H4 (cell line): ENCODE measurements at regions not wholly inside any gene's neighbourhood (a gene's known extent, or its start where the extent isn't known, plus 50 kb on each side); places are given as distances from the start of the nearest gene placed in this dataset.
"Not testable (repeated sequence)": the region's sequence is repeated elsewhere in the genome, so short reads cannot be mapped to it uniquely, and the experiment has no call there.

Experiments used
- DNase-seq: peaks from one replicate; pipeline ENCODE4 v3.0.0-alpha.2; 2015; ENCODE audit warnings: low spot score

- DNase-seq, result no peak
These were observed 63.8 kb upstream of the WNT7B start for GRCh38 chr22:46040471-46041465.

DNA sequence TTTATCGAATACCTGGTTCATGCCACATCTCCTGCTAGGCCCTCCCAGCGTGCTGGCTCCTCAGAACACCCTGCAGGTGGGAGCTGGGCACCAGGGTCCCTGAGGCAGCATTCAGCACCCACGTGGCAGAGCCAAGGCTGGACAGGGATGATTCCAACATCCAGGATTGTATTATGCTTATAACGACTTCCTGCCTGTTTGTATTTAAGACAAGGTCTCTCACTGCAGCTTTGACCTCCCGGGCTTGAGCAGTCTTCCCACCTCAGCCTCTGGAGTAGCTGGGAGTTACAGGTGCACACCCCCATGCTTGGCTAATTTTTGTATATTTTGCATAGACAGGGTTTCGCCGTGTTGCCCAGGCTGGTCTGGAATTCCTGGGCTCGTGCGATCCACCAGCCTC, 64.7 kb upstream of the WNT7B start:
- DNase-seq, result no peak

DNA sequence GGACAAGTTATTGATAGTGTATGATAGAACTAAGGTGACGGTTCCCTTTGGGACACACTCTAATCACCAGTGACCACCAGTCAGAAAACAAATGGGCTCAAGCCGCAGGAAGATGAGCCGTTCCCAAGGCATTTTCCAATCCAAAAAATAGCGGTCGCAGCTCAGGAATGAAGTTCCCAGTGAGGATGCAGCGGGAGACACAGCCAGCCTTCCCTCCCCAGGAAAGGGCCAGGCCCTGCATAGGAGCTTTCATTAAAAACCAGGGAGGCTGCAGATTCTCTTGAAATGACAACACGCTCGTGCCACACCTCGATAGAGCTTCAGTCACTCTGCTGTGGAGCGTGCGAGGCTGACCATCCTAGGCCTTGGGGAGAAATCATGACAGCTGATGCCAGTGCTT, 65.8 kb upstream of the WNT7B start:
- DNase-seq, result no peak

- no peak for DNase-seq
These were observed 66.4 kb upstream of the WNT7B start for GRCh38 chr22:46043339-46043738.

GRCh38 chr22:46043816-46044620, 67.1 kb upstream of the WNT7B start:
- no peak for DNase-seq

DNA sequence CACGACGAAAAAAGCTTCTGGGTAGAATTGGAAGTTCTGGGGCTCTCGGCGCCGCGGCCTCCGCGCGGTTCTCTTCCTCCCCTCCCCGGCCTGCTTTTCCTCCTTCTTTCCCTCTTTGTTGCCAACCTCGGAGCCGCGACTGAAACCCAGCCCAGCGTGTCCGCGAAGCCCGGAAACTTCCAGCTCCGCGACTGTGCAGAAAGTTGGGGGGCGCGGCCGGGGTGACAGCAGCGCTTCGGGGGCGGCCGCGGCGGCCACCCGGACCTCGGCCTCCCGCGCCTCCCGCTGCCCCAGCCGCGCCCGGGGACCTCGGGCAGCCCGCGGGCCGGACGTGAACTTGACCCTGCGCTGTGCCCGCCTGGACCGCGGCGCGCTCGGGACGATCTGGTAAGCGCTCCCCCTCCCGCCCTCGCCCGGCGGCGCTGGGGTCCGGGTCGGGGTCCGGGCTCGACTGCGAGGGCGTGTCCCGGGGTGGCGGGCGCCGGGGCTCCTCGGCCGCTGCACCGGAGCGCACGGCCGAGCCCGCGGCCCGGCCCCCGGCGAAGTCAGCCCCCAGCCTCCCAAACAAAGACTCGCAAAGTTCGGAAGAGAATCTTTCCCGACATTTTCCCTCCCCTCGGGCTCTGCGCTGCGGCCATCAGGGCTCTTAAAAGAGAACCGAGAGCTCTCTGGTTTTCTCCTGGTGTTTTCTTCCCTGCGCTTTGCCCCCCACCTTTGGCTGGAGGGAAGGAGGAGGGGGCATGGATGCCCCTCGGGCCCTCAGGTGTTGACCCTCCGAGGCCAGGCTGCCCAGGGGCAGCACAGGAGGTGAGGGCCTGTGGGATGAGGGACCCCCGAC, 67.9 kb upstream of the WNT7B start:
- DNase-seq, result no peak

DNA sequence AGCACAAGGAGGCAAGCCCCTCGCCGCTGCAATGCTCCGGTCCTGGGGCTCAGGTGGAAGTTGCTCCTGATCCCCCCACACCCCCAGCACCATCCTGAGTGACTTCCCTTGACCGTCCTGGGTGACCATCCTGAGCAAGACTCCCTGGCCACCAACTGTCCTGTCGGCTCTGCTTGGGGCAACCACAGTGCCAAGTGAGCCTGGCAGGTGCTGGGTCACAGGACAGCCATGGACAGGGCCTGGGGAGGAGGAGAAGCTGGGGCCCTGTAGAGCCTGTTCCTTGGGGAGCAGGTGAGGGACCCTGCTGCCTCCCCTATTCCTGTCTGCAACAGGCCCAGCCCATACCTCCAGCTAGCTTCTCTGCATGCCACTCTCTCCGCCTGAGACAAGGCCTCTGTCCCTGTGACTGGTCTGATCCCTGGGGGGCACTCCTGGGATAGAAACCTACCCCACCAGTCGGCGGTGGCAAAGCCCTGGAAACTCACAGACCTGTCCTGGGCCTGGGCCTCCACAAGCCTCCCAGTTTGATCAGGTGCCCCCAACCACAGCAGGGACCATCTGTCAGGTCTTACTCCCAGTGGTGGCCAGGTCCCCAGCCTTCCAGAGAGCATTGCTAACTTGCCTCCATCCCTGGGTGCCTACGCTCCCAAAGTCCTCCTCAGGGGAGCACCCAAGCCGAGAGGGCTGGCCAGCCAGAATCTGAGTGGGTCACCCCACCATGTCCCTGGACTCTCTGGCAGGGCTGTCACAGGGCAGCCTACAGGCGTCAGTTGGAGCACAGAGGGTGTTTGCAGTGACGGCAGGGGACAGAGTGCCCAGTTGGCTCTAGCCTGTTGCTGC, 68.7 kb upstream of the WNT7B start:
- DNase-seq, result no peak

- DNase-seq, result no peak
These were observed 69.3 kb upstream of the WNT7B start for GRCh38 chr22:46046299-46046685.

DNA sequence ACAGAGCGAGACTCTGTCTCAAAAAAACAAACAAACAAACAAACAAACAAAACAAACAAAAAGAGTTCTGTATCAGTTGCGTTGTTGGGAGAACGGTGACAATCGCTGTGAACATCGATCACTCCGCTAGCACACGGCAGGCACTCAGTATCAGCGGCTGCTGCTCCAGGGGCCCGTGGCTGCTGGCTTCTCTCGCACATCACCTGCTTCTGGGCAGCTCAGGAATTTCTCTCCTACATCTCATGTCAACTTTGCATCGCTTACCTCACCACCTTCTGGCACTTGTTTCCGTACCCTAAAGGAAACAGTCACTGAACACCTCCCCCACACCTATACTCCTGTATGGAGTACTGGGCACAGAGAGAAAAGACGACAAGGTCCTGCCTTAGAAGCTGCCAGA, 70.3 kb upstream of the WNT7B start:
- no peak for DNase-seq

DNA sequence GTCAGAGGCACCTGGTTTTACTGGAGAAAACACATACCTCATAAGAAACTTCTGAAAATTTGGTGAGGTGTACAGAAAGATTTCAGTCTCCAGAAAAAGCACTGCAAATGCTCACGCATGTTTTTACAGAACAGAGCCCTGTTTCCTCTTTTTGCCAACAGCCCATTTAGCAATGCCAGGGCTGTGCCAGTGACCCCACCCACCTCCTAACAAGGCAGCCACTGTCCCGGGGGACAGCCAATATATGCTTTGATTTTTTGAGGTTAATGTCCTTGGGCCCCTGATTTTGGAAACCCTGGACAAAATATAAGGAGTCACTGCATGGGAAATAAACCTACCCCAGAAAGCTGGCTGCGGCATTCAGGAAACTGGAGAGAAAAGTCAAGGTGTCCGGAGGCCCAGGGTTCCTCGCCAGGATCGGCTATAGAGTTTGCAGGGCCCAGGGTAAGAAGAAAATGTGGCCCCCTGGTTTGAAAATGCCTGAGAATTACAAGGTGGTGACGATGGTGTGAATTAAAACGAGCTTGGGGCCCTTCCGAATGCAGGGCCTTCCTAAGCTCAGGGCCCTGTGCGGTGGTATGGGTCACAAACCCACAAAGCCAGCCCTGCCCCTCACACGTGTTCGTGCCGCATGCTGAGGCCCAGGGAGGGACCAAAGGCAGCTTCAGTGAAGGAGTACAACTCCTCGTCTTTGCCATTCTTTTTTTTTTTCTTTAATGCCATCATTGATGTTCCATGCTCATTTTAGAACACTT, 71.1 kb upstream of the WNT7B start:
- no peak for DNase-seq

DNA sequence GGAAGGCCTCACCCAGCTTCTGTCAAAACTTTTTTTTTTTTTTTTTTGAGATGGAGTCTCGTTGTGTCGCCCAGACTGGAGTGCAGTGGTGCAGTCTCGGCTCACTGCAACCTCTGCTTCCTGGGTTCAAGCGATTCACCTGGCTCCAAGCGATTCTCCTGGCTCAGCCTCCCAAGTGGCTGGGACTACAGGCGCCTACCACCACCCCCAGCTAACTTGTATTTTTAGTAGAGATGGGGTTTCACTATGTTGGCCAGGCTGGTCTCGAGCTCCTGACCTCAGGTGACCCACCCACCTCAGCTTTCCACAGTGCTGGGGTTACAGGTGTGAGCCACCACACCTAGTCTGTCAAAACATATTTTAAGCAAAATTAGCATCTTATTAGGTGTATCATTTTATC, 71.7 kb upstream of the WNT7B start:
- DNase-seq, result not testable (repeated sequence)

GRCh38 chr22:46049726-46050450, 72.9 kb upstream of the WNT7B start:
- DNase-seq, result no peak

DNA sequence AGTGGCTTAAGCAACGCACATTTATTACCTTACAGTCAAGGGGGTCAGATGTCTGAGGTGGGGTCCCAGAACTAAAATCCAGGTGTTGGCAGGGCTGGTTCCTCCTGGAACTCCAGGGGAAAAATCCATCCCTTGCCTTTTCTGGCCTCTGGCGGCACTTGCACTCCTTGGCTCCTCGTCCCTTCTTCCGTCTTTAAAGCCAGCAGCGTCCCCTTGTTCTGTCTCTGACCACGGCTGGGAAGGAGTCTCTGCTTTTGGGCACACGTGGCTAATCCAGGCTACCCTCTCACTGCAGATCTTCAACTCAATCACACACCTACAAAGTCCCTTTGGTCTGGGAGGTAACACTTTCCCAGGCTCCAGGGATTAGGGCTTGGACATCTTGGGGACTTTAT, 73.5 kb upstream of the WNT7B start:
- DNase-seq, result no peak

- no peak for DNase-seq
These were observed 74.1 kb upstream of the WNT7B start for GRCh38 chr22:46050916-46051614.

DNA sequence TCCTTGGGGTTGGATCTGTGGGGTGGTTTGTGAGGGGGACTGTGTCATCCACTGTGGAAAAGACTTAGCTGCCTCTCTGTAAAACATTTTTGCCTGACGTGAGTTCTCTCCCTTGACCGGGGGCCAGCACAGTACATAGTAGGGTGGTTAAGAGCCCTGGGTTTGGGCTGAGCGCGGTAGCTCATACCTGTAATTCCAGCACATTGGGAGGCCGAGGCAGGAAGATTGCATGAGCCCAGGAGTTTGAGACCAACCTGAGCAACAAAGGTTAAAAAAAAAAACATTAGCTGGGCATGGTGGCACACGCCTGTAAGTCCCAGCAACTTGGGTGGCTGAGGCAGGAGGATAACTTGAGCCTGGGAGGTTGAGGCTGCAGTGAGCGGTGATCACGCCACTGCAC, 74.7 kb upstream of the WNT7B start:
- DNase-seq, result no peak

DNA sequence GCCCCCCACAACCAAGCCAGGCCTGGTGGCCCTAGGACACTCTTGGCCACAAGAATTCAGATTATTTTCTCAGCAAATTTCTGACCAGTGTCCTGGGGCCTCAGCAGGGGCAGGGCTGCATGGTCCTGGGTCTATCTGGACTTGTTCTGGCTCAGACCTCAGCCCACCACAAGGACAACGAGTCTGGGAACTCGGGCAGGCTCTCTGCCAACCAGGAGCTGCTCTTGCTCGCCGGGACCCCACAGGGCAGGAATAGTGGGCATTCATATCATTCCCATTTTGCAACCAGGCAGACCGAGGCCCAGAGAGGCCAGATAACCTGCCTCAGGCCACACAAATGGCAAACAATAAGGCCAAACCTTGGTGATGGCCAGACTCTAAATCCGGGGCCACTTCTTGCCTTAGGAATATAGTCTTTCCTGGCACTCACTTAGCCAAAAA, 75.4 kb upstream of the WNT7B start:
- no peak for DNase-seq

- peak; percentile 62 for DNase-seq
These were observed 76.0 kb upstream of the WNT7B start for GRCh38 chr22:46052801-46053562.

DNA sequence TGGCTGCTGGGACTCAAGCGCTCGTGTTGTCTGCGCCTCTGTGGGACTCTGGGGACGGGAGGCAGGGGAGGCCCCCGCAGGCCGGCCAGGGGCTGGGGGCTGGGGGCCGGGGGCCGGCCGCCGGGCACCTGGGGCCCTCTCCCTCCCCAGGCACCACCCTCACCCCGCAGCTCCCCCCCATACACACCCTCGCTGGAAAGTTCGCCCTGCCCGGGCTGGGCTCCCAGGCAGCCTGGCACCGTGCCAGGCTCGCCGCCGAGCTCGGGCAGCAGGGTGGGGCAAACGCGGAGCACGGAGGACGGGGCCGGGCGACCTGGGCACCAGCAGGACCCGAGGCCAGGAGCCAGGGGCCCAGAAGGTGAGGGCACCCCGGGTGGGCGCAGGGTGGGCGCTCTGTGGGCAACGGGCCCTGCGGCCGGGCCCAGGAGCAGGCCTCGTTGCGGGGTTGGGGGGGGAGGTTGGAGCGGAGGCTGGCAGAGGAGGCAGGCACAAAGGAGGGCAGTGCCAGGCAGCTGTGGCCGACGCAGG, 76.7 kb upstream of the WNT7B start:
- no peak for DNase-seq
